ENCODE measurements at regions not wholly inside any gene's neighbourhood (a gene's known extent, or its start where the extent isn't known, plus 50 kb on each side); places are given as distances from the start of the nearest gene placed in this dataset.

GRCh38 chr7:97272237-97272975 is 154.9 kb downstream of the SDHAF3 start:
- Histone ChIP-seq H3K36me3 (ENCODE audit: low read depth) (no peaks in the 10 kb centered on the region), H3K4me3 (no peak overlapping the region), H3K4me1 (ENCODE audit: low read depth) (peaks cover 18% of the 10 kb centered on the region), H3K9me3 (no peaks in the 10 kb centered on the region)
- no peak for TF ChIP-seq CTCF (IDR thresholded peaks at IDR 0.05)
- intact Hi-C loops (cut with DNase I, micrococcal nuclease): no loop called here
- DNase-seq (peak in 2 of 3 donors; percentile 46 to 71), ATAC-seq (peak; percentile 91)

DNA sequence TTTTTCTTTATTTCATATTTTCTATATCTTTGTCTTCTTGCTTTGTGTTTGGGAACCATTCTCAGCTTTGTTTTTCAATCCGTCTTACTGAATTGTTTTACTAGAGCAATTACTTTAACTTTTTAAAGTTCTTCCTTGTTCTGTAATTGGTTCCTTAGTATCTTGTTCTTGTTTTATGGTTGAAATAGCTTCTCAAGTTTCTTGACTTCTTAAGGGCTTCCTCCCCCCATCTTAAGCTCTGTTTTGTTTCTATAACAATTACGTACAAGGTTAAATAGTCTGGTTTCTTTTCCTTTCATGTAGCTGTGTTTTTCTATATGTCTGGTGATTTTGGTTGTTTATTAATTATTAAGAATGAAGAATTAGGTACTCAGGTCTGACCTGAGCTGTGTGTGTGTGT is 158.0 kb downstream of the SDHAF3 start:
- TF ChIP-seq CTCF (IDR thresholded peaks at IDR 0.05): no peak
- intact Hi-C loops (cut with DNase I, micrococcal nuclease): no loop called here
- ATAC-seq: peak; percentile 24
- peaks cover 11% of the 10 kb centered on the region for H3K4me1 ChIP-seq (ENCODE audit: low read depth)
- no peak overlapping the region for H3K4me3 ChIP-seq
- H3K36me3 ChIP-seq (ENCODE audit: low read depth): no peaks in the 10 kb centered on the region
- H3K9me3 ChIP-seq: no peaks in the 10 kb centered on the region
- DNase-seq: no peak

DNA sequence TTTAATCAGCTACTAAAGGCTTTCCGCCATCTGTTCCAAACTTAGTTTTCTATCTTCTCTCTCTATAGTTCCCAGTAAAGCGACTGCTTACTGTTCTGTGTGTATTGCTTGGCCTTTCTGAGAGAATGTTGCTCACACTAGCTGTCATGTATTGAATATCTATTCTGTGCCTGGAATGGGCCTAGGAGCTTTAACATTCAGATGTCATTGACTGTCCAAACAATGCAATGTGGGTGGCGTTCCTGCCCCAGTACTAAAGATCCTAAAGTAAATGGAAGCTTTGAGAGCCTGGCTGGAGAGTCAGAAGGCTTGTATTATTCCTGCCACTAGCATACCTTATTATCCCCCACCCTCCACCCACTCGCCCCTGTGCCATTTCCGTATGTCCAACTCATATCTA is 163.5 kb downstream of the SDHAF3 start:
- no peak for DNase-seq
- TF ChIP-seq CTCF (IDR thresholded peaks at IDR 0.05): no peak
- H3K4me3 ChIP-seq: no peak overlapping the region
- no peaks in the 10 kb centered on the region for H3K9me3 ChIP-seq
- peaks cover 10% of the 10 kb centered on the region for H3K4me1 ChIP-seq (ENCODE audit: low read depth)
- ATAC-seq: no peak
- no peaks in the 10 kb centered on the region for H3K36me3 ChIP-seq (ENCODE audit: low read depth)
- intact Hi-C loops (cut with DNase I, micrococcal nuclease): no loop called here

GRCh38 chr7:97285348-97285747 is 167.8 kb downstream of the SDHAF3 start:
- H3K9me3 ChIP-seq: no peaks in the 10 kb centered on the region
- DNase-seq: no peak
- no peak for TF ChIP-seq CTCF (IDR thresholded peaks at IDR 0.05)
- ATAC-seq: peak; percentile 90
- no peaks in the 10 kb centered on the region for H3K4me1 ChIP-seq (ENCODE audit: low read depth)
- H3K4me3 ChIP-seq: no peak overlapping the region
- no peaks in the 10 kb centered on the region for H3K36me3 ChIP-seq (ENCODE audit: low read depth)
- intact Hi-C loops (cut with DNase I, micrococcal nuclease): no loop called here

DNA sequence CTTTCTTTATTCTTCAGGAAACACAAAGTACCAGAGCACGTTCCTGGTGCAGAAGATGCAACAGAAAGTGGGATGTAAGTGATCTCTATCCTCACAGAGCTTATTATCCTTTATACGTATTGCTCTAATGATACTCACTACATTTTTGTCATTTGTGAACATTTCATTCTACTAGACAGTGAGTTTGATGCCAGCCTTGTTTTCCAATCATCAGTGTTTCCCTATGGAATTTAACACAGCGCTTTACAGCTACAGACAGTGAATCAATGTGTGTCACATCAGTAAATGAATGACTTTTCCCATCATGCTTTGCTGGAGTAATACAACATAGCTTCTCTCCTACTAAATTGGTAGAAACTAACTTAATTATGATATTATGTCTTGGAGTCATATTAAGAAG is 175.5 kb downstream of the SDHAF3 start:
- no peak for ATAC-seq
- no peak for TF ChIP-seq CTCF (IDR thresholded peaks at IDR 0.05)
- Histone ChIP-seq H3K4me1 (ENCODE audit: low read depth) (no peaks in the 10 kb centered on the region), H3K4me3 (no peak overlapping the region), H3K36me3 (ENCODE audit: low read depth) (no peaks in the 10 kb centered on the region), H3K9me3 (no peaks in the 10 kb centered on the region)
- no peak for DNase-seq
- intact Hi-C loops (cut with DNase I, micrococcal nuclease): no loop called here

GRCh38 chr7:97298561-97298960 is 181.1 kb downstream of the SDHAF3 start:
- no peaks in the 10 kb centered on the region for H3K9me3 ChIP-seq
- intact Hi-C loops (cut with DNase I, micrococcal nuclease): no loop called here
- no peaks in the 10 kb centered on the region for H3K4me1 ChIP-seq (ENCODE audit: low read depth)
- DNase-seq (no peak), ATAC-seq (no peak)
- no peak for TF ChIP-seq CTCF (IDR thresholded peaks at IDR 0.05)
- H3K36me3 ChIP-seq (ENCODE audit: low read depth): no peaks in the 10 kb centered on the region
- H3K4me3 ChIP-seq: no peak overlapping the region

All from mucosa of descending colon (tissue), 3 donors.